ENCODE measurements at regions not wholly inside any gene's neighbourhood (a gene's known extent, or its start where the extent isn't known, plus 50 kb on each side); places are given as distances from the start of the nearest gene placed in this dataset.
"Not testable (repeated sequence)": the region's sequence is repeated elsewhere in the genome, so short reads cannot be mapped to it uniquely, and the experiment has no call there.

DNA sequence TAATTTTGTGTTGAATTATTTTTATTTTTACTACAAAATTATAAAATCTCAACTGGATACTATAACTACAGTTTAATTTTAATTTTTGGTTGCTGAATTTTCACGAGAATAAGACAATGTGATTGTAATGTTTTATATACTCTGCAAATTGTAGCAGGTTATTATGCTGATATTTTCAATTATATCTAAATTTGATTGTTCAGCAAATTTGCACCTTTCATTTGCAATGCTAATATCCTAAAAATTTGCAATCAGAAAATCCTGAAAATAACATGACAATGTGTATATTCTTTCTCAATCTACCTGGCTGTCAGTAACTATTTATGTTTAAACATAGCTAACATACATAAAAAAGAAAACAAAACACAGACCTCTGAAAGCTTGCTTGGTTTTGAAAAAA is 932.2 kb upstream of the LRFN5 start:
- no peak for DNase-seq (ENCODE audit: low read depth)
- TF ChIP-seq, protein P1, sequence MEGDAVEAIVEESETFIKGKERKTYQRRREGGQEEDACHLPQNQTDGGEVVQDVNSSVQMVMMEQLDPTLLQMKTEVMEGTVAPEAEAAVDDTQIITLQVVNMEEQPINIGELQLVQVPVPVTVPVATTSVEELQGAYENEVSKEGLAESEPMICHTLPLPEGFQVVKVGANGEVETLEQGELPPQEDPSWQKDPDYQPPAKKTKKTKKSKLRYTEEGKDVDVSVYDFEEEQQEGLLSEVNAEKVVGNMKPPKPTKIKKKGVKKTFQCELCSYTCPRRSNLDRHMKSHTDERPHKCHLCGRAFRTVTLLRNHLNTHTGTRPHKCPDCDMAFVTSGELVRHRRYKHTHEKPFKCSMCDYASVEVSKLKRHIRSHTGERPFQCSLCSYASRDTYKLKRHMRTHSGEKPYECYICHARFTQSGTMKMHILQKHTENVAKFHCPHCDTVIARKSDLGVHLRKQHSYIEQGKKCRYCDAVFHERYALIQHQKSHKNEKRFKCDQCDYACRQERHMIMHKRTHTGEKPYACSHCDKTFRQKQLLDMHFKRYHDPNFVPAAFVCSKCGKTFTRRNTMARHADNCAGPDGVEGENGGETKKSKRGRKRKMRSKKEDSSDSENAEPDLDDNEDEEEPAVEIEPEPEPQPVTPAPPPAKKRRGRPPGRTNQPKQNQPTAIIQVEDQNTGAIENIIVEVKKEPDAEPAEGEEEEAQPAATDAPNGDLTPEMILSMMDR (IDR thresholded peaks at IDR 0.05; ENCODE audit: low read length, missing control alignments), result no peak
- H3K4me3 ChIP-seq (replicated peaks; ENCODE audit: low read depth, low read length), result no peak overlapping the region

DNA sequence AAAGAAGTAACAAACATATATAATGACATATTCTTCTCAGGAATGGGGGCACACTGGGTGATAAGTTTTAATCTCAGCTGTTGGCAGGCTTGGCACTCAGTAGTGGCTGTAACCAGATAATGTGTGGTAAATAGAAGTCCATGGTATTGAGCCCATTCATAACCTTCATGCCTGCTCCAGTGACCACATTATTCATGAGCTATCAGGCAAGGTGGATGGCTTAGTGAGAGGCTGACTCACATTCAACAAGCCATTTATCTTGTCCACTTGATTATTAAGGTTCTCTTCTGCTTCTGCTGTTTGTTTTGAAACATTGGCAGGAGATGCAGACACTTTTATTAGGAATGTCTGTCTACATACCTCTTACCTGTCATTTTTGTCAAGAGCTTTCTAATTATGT is 950.4 kb upstream of the LRFN5 start:
- DNase-seq (ENCODE audit: low read depth), result no peak
- TF ChIP-seq, protein P1 (IDR thresholded peaks at IDR 0.05; ENCODE audit: low read length, missing control alignments), result no peak
- no peak overlapping the region for H3K4me3 ChIP-seq (replicated peaks; ENCODE audit: low read depth, low read length)

DNA sequence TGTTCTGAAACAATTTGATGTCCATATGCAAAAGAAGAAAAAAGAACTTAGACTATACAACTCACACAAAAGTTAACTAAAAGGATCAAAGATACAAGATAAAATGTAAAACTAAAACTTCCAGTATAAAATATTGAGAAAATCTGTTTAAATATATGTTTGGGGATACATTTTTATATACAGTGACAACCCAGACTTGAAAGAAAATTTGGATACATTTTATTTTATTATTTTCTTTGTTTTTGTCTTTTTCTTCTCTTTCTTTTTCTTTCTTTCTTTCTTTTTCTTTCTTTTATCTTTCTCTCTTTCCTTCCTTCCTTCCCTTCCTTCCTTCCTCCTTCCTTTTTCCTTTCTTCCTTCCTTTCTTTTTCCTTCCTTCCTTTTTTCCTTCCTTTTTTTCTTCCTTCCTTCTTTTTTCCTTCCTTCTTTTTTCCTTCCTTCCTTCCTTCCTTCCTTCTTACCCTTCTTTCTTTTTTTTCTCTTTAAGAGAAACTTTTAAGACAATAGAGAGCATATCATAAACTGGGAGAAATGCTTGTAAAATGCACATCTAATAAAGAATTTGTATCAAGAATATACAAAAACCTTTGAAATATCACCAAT is 954.5 kb upstream of the LRFN5 start:
- no peak overlapping the region for H3K4me3 ChIP-seq (replicated peaks; ENCODE audit: low read depth, low read length)
- no peak for DNase-seq (ENCODE audit: low read depth)
- TF ChIP-seq, protein P1 (IDR thresholded peaks at IDR 0.05; ENCODE audit: low read length, missing control alignments), result no peak

DNA sequence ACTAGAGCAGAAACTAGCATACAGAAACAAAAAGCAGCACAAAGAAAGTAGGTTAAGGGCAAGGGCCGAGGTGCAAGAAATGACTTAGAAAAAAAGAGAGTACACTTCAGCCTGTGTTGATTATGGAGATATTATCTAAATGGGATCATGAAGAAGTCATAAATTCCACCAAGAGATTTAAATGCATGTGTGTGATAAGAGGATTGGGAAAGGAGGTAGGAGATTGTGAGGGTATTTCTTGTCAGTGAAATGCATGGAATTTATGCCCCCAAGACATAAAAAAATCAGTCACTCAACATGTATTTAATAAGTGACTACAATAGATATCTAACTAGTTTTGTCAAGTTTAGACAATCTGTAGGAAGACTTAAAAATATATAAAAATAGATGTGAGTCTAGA is 976.2 kb upstream of the LRFN5 start:
- TF ChIP-seq, protein P1 (IDR thresholded peaks at IDR 0.05; ENCODE audit: low read length, missing control alignments), result no peak
- no peak for DNase-seq (ENCODE audit: low read depth)
- H3K4me3 ChIP-seq (replicated peaks; ENCODE audit: low read depth, low read length), result no peak overlapping the region

DNA sequence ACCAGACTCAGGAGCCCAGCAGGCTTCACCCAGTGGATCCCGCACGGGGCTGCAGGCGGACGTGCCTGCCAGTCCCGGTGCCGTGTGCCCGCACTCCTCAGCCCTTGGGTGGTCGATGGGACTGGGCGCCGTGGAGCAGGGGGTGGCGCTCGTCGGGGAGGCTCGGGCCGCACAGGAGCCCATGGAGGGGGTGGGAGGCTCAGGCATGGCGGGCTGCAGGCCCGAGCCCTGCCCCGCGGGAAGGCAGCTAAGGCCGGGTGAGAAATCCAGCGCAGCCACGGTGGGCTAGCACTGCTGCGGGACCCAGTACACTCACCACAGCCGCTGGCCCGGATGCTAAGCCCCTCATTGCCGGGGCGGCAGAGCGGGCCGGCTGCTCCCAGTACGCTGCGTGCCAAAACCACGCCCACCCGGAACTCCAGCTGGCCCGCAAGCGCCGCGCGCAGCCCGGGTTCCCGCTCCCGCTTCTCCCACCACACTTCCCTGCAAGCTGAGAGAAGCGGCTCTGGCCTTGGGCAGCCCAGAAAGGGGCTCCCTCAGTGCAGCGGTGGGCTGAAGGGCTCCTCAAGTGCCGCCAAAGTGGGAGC is 977.0 kb upstream of the LRFN5 start:
- not testable (repeated sequence) for H3K4me3 ChIP-seq (replicated peaks; ENCODE audit: low read depth, low read length); DNase-seq (ENCODE audit: low read depth)

DNA sequence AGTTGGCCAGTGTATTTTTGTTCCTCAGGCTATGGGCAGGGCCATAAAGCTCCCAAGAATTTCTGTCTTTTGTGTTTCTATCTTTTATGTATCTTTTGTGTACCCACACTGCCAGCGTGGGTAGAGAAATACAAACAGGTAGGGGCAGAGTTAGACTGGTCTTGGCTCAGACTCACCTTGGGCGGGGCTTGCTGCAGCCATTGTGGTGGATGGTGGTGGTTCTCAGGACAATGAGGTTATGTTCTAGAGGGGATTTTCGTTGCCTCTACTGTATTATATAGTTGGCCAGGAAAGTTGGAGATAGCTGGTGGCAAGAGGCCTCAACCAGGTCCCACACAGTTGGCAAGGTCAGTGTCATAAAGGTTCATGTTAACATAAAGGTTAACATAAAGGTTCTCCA is 977.5 kb upstream of the LRFN5 start:
- H3K4me3 ChIP-seq (replicated peaks; ENCODE audit: low read depth, low read length), result no peak overlapping the region
- DNase-seq (ENCODE audit: low read depth), result no peak
- TF ChIP-seq, protein P1 (IDR thresholded peaks at IDR 0.05; ENCODE audit: low read length, missing control alignments), result no peak

DNA sequence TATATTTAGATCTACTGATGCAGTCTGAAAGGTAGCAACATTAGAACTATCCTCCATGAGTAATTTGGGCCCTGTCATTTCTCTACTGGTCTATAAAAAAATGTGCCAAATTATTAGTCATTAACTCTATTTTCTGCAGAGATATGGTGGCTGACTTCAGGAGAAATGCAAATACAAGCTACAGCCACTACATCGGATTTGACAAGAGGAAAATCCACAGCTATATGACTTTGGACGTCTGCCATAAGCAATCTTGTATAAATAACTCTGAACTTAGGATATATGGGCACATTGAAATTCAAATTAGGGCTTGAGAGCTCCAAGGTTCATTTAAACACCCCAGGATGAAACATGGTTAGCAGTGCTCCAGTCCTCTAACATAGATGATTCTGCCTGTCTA is 983.0 kb upstream of the LRFN5 start:
- TF ChIP-seq, protein P1 (IDR thresholded peaks at IDR 0.05; ENCODE audit: low read length, missing control alignments), result no peak

More for the DNA sequence above, 983.0 kb upstream of the LRFN5 start:
- no peak overlapping the region for H3K4me3 ChIP-seq (replicated peaks; ENCODE audit: low read depth, low read length)
- DNase-seq (ENCODE audit: low read depth), result no peak
